ENCODE measurements at regions not wholly inside any gene's neighbourhood (a gene's known extent, or its start where the extent isn't known, plus 50 kb on each side); places are given as distances from the start of the nearest gene placed in this dataset.

- no peak overlapping the region for H3K4me3 ChIP-seq (ENCODE audit: control insufficient read depth, low read depth, low read length)
- no peak for TF ChIP-seq CTCF (IDR thresholded peaks at IDR 0.05; ENCODE audit: control insufficient read depth, insufficient read depth, low read depth, low read length, missing control alignments)
- no peak for DNase-seq (ENCODE audit: low read depth)
These were observed 575.6 kb downstream of the EFNB2 start for GRCh38 chr13:105959876-105960275.

- no peak for DNase-seq (ENCODE audit: low read depth)
These were observed 577.6 kb downstream of the EFNB2 start for GRCh38 chr13:105957769-105958438.

GRCh38 chr13:105956921-105957320 is 578.5 kb downstream of the EFNB2 start:
- H3K4me3 ChIP-seq (ENCODE audit: control insufficient read depth, low read depth, low read length), result no peak overlapping the region
- DNase-seq (ENCODE audit: low read depth), result no peak
- no peak for TF ChIP-seq CTCF (IDR thresholded peaks at IDR 0.05; ENCODE audit: control insufficient read depth, insufficient read depth, low read depth, low read length, missing control alignments)

More at GRCh38 chr13:105957769-105958438, 577.6 kb downstream of the EFNB2 start:
- H3K4me3 ChIP-seq (ENCODE audit: control insufficient read depth, low read depth, low read length), result no peak overlapping the region
- TF ChIP-seq CTCF (IDR thresholded peaks at IDR 0.05; ENCODE audit: control insufficient read depth, insufficient read depth, low read depth, low read length, missing control alignments), result no peak

- DNase-seq (ENCODE audit: low read depth), result no peak
- no peak for TF ChIP-seq CTCF (IDR thresholded peaks at IDR 0.05; ENCODE audit: control insufficient read depth, insufficient read depth, low read depth, low read length, missing control alignments)
- no peak overlapping the region for H3K4me3 ChIP-seq (ENCODE audit: control insufficient read depth, low read depth, low read length)
These were observed 582.5 kb downstream of the EFNB2 start for GRCh38 chr13:105952973-105953290.

- H3K4me3 ChIP-seq (ENCODE audit: control insufficient read depth, low read depth, low read length), result no peak overlapping the region
- DNase-seq (ENCODE audit: low read depth), result no peak
- no peak for TF ChIP-seq CTCF (IDR thresholded peaks at IDR 0.05; ENCODE audit: control insufficient read depth, insufficient read depth, low read depth, low read length, missing control alignments)
These were observed 583.1 kb downstream of the EFNB2 start for GRCh38 chr13:105952233-105952972.

- DNase-seq (ENCODE audit: low read depth), result no peak
- TF ChIP-seq CTCF (IDR thresholded peaks at IDR 0.05; ENCODE audit: control insufficient read depth, insufficient read depth, low read depth, low read length, missing control alignments), result no peak
- no peak overlapping the region for H3K4me3 ChIP-seq (ENCODE audit: control insufficient read depth, low read depth, low read length)
These were observed 587.3 kb downstream of the EFNB2 start for GRCh38 chr13:105948143-105948542.

Measured in AG09309 (cell line).